ENCODE measurements at regions not wholly inside any gene's neighbourhood (a gene's known extent, or its start where the extent isn't known, plus 50 kb on each side); places are given as distances from the start of the nearest gene placed in this dataset.

DNA sequence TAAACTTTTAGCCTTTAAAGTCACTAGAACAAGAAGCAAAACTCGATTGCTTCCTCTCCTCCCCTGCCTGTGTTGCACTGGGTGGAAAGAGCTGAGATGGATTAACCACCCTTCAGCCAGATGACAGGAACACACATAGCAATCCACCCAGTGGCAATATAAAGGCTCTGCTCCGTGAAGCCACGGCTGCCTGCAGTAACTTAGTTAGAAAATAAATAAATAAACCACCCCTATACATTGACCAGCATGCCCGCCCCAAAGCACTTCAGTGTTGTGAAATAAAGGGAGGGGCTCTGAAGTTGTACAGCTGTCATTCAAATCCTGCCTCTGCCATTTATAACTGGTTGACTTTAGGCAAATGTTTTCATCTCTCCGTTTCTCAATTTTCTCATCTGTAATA lies 217.1 kb upstream of the LDB2 start:
- no peaks in the 10 kb centered on the region for H3K27me3 ChIP-seq (ENCODE audit: control insufficient read depth, insufficient read depth, low read length)
- peaks cover under 1% of the 10 kb centered on the region; the same call in 1 of the 2 replicates for H3K9me3 ChIP-seq (ENCODE audit: control insufficient read depth, insufficient read depth, low read depth, low read length)
- no peaks in the 10 kb centered on the region for H3K36me3 ChIP-seq (ENCODE audit: control insufficient read depth, insufficient read depth, low read length)
- no peak overlapping the region for H3K4me3 ChIP-seq (ENCODE audit: low read depth, low read length)
- no peak overlapping the region for H3K27ac ChIP-seq (ENCODE audit: low read depth, low read length)
- H3K9ac ChIP-seq (ENCODE audit: low read length), result no peak overlapping the region
- H3K4me1 ChIP-seq (ENCODE audit: control insufficient read depth, insufficient read depth, low read length), result peaks cover 7% of the 10 kb centered on the region; the same call in 1 of the 2 replicates

DNA sequence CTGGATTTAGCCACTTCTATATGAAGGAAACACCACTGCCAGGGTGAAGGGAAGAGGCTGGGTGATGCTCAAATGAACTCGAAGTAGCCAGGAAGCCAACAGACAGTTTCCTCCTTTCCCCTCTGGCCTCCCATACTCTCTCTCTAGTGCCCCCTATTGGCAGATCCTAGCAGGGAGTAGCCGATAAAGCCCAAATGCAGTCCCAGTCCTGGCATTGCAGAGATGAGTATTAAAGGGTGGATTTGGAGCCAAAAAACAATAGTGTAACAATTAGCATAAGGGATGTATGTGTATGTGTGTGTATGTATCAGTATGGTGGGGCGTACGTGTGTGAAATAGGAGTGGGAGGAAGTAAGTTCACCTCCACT lies 213.8 kb upstream of the LDB2 start:
- H3K27me3 ChIP-seq (ENCODE audit: control insufficient read depth, insufficient read depth, low read length), result no peaks in the 10 kb centered on the region
- H3K9ac ChIP-seq (ENCODE audit: low read length), result no peak overlapping the region
- H3K27ac ChIP-seq (ENCODE audit: low read depth, low read length), result no peak overlapping the region
- H3K4me3 ChIP-seq (ENCODE audit: low read depth, low read length), result no peak overlapping the region
- H3K4me1 ChIP-seq (ENCODE audit: control insufficient read depth, insufficient read depth, low read length), result peaks cover 7% of the 10 kb centered on the region; the same call in 1 of the 2 replicates
- H3K36me3 ChIP-seq (ENCODE audit: control insufficient read depth, insufficient read depth, low read length), result no peaks in the 10 kb centered on the region
- no peaks in the 10 kb centered on the region for H3K9me3 ChIP-seq (ENCODE audit: control insufficient read depth, insufficient read depth, low read depth, low read length)

- Histone ChIP-seq H3K27me3 (ENCODE audit: control insufficient read depth, insufficient read depth, low read length) (no peaks in the 10 kb centered on the region), H3K4me1 (ENCODE audit: control insufficient read depth, insufficient read depth, low read length) (no peaks in the 10 kb centered on the region), H3K27ac (ENCODE audit: low read depth, low read length) (no peak overlapping the region), H3K4me3 (ENCODE audit: low read depth, low read length) (no peak overlapping the region), H3K9ac (ENCODE audit: low read length) (no peak overlapping the region), H3K36me3 (ENCODE audit: control insufficient read depth, insufficient read depth, low read length) (no peaks in the 10 kb centered on the region), H3K9me3 (ENCODE audit: control insufficient read depth, insufficient read depth, low read depth, low read length) (no peaks in the 10 kb centered on the region)
These were observed 210.7 kb upstream of the LDB2 start for GRCh38 chr4:17109126-17109525.

DNA sequence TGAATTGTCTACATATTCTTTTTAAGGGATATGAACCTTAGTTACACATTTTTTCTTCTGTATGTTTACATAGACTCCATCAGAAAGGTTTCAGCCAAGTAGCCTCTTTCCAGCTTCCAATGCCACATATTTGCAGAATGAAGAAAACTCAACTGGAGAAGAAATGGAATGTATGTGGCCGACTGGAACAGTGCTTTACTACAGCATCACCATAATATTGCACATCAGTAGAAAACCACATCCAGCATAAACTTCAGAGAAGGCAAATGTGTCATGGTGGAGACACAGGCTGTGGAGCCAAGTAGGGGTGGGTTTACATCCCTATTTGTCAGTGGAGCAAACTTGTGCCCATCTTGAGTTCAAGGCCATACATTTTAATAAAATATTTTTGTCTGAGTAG lies 204.8 kb upstream of the LDB2 start:
- no peak overlapping the region for H3K27ac ChIP-seq (ENCODE audit: low read depth, low read length)
- H3K4me3 ChIP-seq (ENCODE audit: low read depth, low read length), result no peak overlapping the region
- no peak overlapping the region for H3K9ac ChIP-seq (ENCODE audit: low read length)
- H3K27me3 ChIP-seq (ENCODE audit: control insufficient read depth, insufficient read depth, low read length), result no peaks in the 10 kb centered on the region
- no peaks in the 10 kb centered on the region for H3K4me1 ChIP-seq (ENCODE audit: control insufficient read depth, insufficient read depth, low read length)
- no peaks in the 10 kb centered on the region for H3K9me3 ChIP-seq (ENCODE audit: control insufficient read depth, insufficient read depth, low read depth, low read length)
- no peaks in the 10 kb centered on the region for H3K36me3 ChIP-seq (ENCODE audit: control insufficient read depth, insufficient read depth, low read length)

DNA sequence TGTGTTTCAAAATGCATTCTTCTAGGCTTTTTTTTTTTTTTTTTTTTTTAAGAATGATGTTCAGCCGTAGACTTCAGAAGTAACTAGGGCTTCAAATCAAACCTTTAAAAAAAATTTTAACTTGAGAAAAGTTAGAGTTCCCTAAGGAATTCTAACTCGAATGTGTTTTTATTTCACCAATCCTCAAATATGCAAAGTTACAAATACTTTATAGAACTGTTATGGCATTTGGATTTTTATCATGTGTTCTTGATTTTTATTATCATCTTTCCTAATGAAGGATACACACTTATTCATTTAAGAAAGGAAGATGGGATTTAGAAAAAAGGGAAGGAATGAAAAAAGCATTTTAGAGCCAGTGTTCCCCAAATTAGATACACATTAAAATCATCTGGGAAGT lies 200.6 kb upstream of the LDB2 start:
- Histone ChIP-seq H3K4me1 (ENCODE audit: control insufficient read depth, insufficient read depth, low read length) (peaks cover 19% of the 10 kb centered on the region), H3K27me3 (ENCODE audit: control insufficient read depth, insufficient read depth, low read length) (no peaks in the 10 kb centered on the region), H3K9me3 (ENCODE audit: control insufficient read depth, insufficient read depth, low read depth, low read length) (no peaks in the 10 kb centered on the region), H3K4me3 (ENCODE audit: low read depth, low read length) (no peak overlapping the region), H3K9ac (ENCODE audit: low read length) (no peak overlapping the region), H3K36me3 (ENCODE audit: control insufficient read depth, insufficient read depth, low read length) (no peaks in the 10 kb centered on the region), H3K27ac (ENCODE audit: low read depth, low read length) (no peak overlapping the region)

- no peak overlapping the region for H3K27ac ChIP-seq (ENCODE audit: low read depth, low read length)
- H3K36me3 ChIP-seq (ENCODE audit: control insufficient read depth, insufficient read depth, low read length), result no peaks in the 10 kb centered on the region
- H3K9ac ChIP-seq (ENCODE audit: low read length), result no peak overlapping the region
- no peak overlapping the region for H3K4me3 ChIP-seq (ENCODE audit: low read depth, low read length)
- H3K9me3 ChIP-seq (ENCODE audit: control insufficient read depth, insufficient read depth, low read depth, low read length), result no peaks in the 10 kb centered on the region
- peaks cover 22% of the 10 kb centered on the region for H3K4me1 ChIP-seq (ENCODE audit: control insufficient read depth, insufficient read depth, low read length)
- no peaks in the 10 kb centered on the region for H3K27me3 ChIP-seq (ENCODE audit: control insufficient read depth, insufficient read depth, low read length)
These were observed 200.0 kb upstream of the LDB2 start for GRCh38 chr4:17098401-17098800.

DNA sequence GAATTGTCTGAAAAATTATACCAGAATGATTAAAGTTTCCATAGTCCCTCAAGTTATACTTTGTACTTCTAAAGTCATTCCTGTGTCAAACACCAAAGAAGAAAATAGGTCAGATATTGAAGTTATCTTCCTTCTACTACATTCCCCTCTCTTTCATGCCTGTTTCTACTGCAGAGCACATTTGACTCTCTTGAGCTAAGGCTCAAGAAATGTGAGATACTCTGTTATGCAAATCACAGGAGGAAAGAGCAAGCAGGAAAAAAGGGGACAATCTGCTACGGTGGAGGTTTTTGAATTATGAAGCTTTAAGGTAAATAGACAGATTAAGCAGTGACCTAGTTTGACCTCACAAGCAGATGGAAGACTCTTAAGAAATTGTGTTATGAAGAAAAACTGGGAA lies 198.9 kb upstream of the LDB2 start:
- Histone ChIP-seq H3K9ac (ENCODE audit: low read length) (no peak overlapping the region), H3K27ac (ENCODE audit: low read depth, low read length) (no peak overlapping the region), H3K36me3 (ENCODE audit: control insufficient read depth, insufficient read depth, low read length) (no peaks in the 10 kb centered on the region), H3K27me3 (ENCODE audit: control insufficient read depth, insufficient read depth, low read length) (no peaks in the 10 kb centered on the region), H3K4me3 (ENCODE audit: low read depth, low read length) (no peak overlapping the region), H3K4me1 (ENCODE audit: control insufficient read depth, insufficient read depth, low read length) (peaks cover 22% of the 10 kb centered on the region), H3K9me3 (ENCODE audit: control insufficient read depth, insufficient read depth, low read depth, low read length) (no peaks in the 10 kb centered on the region)

DNA sequence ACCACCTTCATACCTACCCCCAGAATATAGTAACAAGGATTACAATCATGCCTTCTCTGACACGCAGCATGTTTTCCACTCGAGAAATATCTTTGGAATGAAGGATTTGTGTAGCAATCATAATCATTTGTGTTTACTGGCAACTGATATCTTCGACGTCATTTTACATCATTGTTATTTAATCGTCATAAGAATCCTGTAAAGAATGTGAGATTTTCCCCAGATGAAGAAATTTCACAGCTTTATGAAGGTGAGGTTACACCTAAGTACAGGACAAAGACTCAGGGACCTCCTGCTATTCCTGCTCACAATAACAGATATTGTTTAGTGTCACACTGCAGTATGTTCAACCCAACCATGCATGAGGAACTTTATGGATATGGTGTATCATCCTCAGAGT lies 198.2 kb upstream of the LDB2 start:
- no peak overlapping the region for H3K9ac ChIP-seq (ENCODE audit: low read length)
- no peaks in the 10 kb centered on the region for H3K36me3 ChIP-seq (ENCODE audit: control insufficient read depth, insufficient read depth, low read length)
- H3K9me3 ChIP-seq (ENCODE audit: control insufficient read depth, insufficient read depth, low read depth, low read length), result no peaks in the 10 kb centered on the region
- H3K27me3 ChIP-seq (ENCODE audit: control insufficient read depth, insufficient read depth, low read length), result no peaks in the 10 kb centered on the region
- H3K27ac ChIP-seq (ENCODE audit: low read depth, low read length), result no peak overlapping the region
- no peak overlapping the region for H3K4me3 ChIP-seq (ENCODE audit: low read depth, low read length)
- H3K4me1 ChIP-seq (ENCODE audit: control insufficient read depth, insufficient read depth, low read length), result peaks cover 22% of the 10 kb centered on the region

DNA sequence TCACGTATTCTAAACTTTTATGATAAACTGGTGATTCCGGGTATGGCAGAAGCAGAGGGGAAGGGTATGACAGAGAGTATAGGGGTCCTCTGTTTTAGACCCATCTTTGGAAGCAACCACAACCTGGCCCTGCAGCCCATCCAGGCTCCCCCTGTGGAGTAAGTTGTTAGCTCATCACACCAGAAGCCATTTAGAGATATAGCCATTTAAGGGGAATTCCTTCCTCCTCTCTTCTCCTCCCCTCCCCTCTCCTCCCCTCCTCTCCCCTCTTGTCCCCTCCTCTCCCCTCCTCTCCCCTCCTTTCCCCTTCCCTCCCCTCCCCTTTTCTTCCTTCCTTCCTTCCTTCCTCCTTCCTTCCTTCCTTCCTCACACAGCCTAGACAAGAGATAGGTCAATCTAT lies 197.3 kb upstream of the LDB2 start:
- H3K4me3 ChIP-seq (ENCODE audit: low read depth, low read length), result no peak overlapping the region

GRCh38 chr4:17094876-17095210 lies 196.4 kb upstream of the LDB2 start:
- Histone ChIP-seq H3K4me3 (ENCODE audit: low read depth, low read length) (no peak overlapping the region), H3K9me3 (ENCODE audit: control insufficient read depth, insufficient read depth, low read depth, low read length) (no peaks in the 10 kb centered on the region), H3K27ac (ENCODE audit: low read depth, low read length) (no peak overlapping the region), H3K27me3 (ENCODE audit: control insufficient read depth, insufficient read depth, low read length) (no peaks in the 10 kb centered on the region), H3K36me3 (ENCODE audit: control insufficient read depth, insufficient read depth, low read length) (no peaks in the 10 kb centered on the region), H3K4me1 (ENCODE audit: control insufficient read depth, insufficient read depth, low read length) (peaks cover 22% of the 10 kb centered on the region), H3K9ac (ENCODE audit: low read length) (no peak overlapping the region)

More for the DNA sequence above, 197.3 kb upstream of the LDB2 start:
- H3K27ac ChIP-seq (ENCODE audit: low read depth, low read length), result no peak overlapping the region
- H3K27me3 ChIP-seq (ENCODE audit: control insufficient read depth, insufficient read depth, low read length), result no peaks in the 10 kb centered on the region
- no peaks in the 10 kb centered on the region for H3K36me3 ChIP-seq (ENCODE audit: control insufficient read depth, insufficient read depth, low read length)
- H3K9me3 ChIP-seq (ENCODE audit: control insufficient read depth, insufficient read depth, low read depth, low read length), result no peaks in the 10 kb centered on the region
- H3K9ac ChIP-seq (ENCODE audit: low read length), result no peak overlapping the region
- H3K4me1 ChIP-seq (ENCODE audit: control insufficient read depth, insufficient read depth, low read length), result peaks cover 22% of the 10 kb centered on the region

GRCh38 chr4:17094159-17094875 lies 195.9 kb upstream of the LDB2 start:
- Histone ChIP-seq H3K4me1 (ENCODE audit: control insufficient read depth, insufficient read depth, low read length) (peaks cover 22% of the 10 kb centered on the region), H3K27me3 (ENCODE audit: control insufficient read depth, insufficient read depth, low read length) (no peaks in the 10 kb centered on the region), H3K27ac (ENCODE audit: low read depth, low read length) (no peak overlapping the region), H3K4me3 (ENCODE audit: low read depth, low read length) (no peak overlapping the region), H3K9me3 (ENCODE audit: control insufficient read depth, insufficient read depth, low read depth, low read length) (no peaks in the 10 kb centered on the region), H3K9ac (ENCODE audit: low read length) (no peak overlapping the region), H3K36me3 (ENCODE audit: control insufficient read depth, insufficient read depth, low read length) (no peaks in the 10 kb centered on the region)

DNA sequence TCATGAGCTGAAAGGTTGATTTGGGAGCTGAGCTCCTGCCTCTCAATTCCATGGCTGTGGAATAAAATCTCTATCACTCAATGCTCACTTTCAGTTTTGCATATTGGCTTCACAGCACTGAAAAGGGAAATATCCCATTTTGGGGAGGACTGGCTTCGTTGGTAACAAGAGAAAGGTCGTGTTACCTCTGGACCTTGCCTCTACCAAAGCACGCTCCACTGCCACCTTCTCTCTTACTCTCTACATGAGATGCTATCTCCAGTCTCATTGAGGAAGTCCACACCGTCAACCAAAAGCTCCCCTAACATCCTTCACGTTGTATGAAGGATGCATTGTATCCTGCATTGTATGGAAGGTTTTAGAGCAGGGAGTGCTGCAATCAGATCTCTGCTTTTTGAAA lies 195.0 kb upstream of the LDB2 start:
- Histone ChIP-seq H3K9ac (ENCODE audit: low read length) (no peak overlapping the region), H3K27ac (ENCODE audit: low read depth, low read length) (no peak overlapping the region), H3K36me3 (ENCODE audit: control insufficient read depth, insufficient read depth, low read length) (no peaks in the 10 kb centered on the region), H3K4me3 (ENCODE audit: low read depth, low read length) (no peak overlapping the region), H3K4me1 (ENCODE audit: control insufficient read depth, insufficient read depth, low read length) (peaks cover 22% of the 10 kb centered on the region), H3K27me3 (ENCODE audit: control insufficient read depth, insufficient read depth, low read length) (no peaks in the 10 kb centered on the region), H3K9me3 (ENCODE audit: control insufficient read depth, insufficient read depth, low read depth, low read length) (0 out of 2 replicates have a peak, but pooled peaks cover 1% of the 10 kb centered on the region)

Data from HUES6 (cell line).